ENCODE measurements at regions not wholly inside any gene's neighbourhood (a gene's known extent, or its start where the extent isn't known, plus 50 kb on each side); places are given as distances from the start of the nearest gene placed in this dataset.
A peak's percentile ranks its signal among the peaks of the same experiment; 100 is the strongest.

DNA sequence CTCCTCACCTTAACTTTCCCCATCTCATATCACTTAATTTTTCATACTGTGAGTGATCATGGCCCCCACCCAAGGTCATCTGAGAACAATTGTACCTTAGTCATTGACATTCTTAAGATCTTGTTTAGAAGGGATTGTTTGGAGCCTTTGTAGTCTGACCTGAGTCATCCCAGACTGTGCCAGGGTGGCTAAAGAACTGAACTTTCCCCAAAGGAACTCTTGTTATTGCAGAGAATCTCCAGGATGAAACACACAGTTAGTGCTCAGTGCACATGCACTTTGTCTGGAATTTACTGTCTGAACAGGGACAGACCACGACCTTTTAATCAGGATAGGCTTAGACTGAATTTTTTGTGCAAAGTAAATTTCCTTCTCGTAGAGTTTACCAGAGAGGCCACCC, 112.6 kb upstream of the CCN2 start (continued):
- no peak for TF ChIP-seq ZBTB33 (IDR thresholded peaks at IDR 0.05; ENCODE audit: extremely low read depth, insufficient replicate concordance, low read length)
- TF ChIP-seq POLR2AphosphoS5 (IDR thresholded peaks at IDR 0.05; ENCODE audit: low read depth, low read length) = peak; percentile 26; the same call in 1 of the 2 replicates
- no peak for TF ChIP-seq EZH2 (IDR thresholded peaks at IDR 0.05)
- TF ChIP-seq SRF (IDR thresholded peaks at IDR 0.05; ENCODE audit: low read depth) = no peak
- no peak for TF ChIP-seq EZH2phosphoT487 (IDR thresholded peaks at IDR 0.05; ENCODE audit: borderline replicate concordance)
- TF ChIP-seq JUND (IDR thresholded peaks at IDR 0.05) = peak; percentile 83
- TF ChIP-seq, protein P1, sequence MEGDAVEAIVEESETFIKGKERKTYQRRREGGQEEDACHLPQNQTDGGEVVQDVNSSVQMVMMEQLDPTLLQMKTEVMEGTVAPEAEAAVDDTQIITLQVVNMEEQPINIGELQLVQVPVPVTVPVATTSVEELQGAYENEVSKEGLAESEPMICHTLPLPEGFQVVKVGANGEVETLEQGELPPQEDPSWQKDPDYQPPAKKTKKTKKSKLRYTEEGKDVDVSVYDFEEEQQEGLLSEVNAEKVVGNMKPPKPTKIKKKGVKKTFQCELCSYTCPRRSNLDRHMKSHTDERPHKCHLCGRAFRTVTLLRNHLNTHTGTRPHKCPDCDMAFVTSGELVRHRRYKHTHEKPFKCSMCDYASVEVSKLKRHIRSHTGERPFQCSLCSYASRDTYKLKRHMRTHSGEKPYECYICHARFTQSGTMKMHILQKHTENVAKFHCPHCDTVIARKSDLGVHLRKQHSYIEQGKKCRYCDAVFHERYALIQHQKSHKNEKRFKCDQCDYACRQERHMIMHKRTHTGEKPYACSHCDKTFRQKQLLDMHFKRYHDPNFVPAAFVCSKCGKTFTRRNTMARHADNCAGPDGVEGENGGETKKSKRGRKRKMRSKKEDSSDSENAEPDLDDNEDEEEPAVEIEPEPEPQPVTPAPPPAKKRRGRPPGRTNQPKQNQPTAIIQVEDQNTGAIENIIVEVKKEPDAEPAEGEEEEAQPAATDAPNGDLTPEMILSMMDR (IDR thresholded peaks at IDR 0.05 in 2 of 3, conservative IDR thresholded peaks at IDR 0.05 in 1 of 3; ENCODE audit: borderline replicate concordance in 1 of 3, insufficient read depth in 1 of 3, low read depth in 2 of 3, low read length in 2 of 3) = no peak
- TF ChIP-seq EGR1 (IDR thresholded peaks at IDR 0.05; ENCODE audit: low read depth) = 0 out of 2 replicates have a peak, but pooled peaks have one; percentile 13
- peak; percentile 65 for TF ChIP-seq SIN3A (IDR thresholded peaks at IDR 0.05; ENCODE audit: low read depth)
- no peak for TF ChIP-seq ELF1 (IDR thresholded peaks at IDR 0.05; ENCODE audit: borderline replicate concordance, low read depth)
- TF ChIP-seq ZFX (IDR thresholded peaks at IDR 0.05) = no peak
- TF ChIP-seq POLR2A (IDR thresholded peaks at IDR 0.05; ENCODE audit: borderline replicate concordance, extremely low read depth, insufficient read depth, insufficient read length) = no peak
- peak; percentile 62; the same call in 1 of the 2 replicates for TF ChIP-seq CBX3 (IDR thresholded peaks at IDR 0.05; ENCODE audit: low read depth)
- TF ChIP-seq ZNF274 (IDR thresholded peaks at IDR 0.05; ENCODE audit: low read depth, low read length) = no peak
- peak; percentile 47 for TF ChIP-seq CEBPB (IDR thresholded peaks at IDR 0.05; ENCODE audit: low read depth)

Measured in HCT116 (cell line).